ENCODE measurements at regions not wholly inside any gene's neighbourhood (a gene's known extent, or its start where the extent isn't known, plus 50 kb on each side); places are given as distances from the start of the nearest gene placed in this dataset.
"Not testable (repeated sequence)": the region's sequence is repeated elsewhere in the genome, so short reads cannot be mapped to it uniquely, and the experiment has no call there.

DNA sequence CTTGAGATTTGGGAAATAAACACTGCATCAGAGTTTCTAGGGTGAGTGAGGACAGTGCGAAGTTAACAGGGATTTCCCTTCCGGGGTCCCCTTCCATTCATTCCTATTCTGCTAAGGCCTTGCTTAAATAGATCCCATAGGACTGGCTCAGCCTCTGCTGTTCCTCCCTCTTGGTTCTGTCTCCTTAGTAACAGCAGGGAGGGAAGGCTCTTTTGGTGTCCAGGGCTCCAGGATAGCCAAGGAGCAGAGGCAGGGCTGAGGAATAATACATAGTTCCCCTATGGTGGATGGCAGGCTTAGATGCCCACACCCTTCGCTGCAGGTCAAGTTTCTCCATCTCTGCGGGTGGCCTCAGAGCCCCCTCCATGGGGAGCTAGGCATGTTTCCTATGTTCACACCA is 591.7 kb downstream of the ACTL7B start:
- DNase-seq (ENCODE audit: low read depth in 2 of 3, low spot score in 2 of 3): no peak

DNA sequence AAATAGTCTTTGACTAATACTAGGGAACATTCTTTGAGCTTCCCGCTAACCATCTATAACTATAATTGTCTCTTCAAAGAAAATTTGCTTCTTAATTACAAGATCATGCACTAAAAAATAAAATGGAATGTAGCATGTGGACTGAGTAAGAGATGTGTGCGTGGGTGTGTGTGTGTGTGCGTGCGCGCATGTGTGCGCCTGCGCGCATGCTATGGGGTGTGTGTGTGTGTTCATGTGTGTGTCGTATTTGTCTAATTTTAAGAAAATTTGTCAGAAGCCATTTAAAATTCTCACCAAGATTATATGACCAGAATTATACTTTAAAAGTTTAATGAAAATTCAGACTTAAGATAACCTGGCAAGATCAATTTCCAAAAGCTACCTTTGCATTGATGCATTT is 593.0 kb downstream of the ACTL7B start:
- DNase-seq (ENCODE audit: low read depth in 2 of 3, low spot score in 2 of 3): no peak

DNA sequence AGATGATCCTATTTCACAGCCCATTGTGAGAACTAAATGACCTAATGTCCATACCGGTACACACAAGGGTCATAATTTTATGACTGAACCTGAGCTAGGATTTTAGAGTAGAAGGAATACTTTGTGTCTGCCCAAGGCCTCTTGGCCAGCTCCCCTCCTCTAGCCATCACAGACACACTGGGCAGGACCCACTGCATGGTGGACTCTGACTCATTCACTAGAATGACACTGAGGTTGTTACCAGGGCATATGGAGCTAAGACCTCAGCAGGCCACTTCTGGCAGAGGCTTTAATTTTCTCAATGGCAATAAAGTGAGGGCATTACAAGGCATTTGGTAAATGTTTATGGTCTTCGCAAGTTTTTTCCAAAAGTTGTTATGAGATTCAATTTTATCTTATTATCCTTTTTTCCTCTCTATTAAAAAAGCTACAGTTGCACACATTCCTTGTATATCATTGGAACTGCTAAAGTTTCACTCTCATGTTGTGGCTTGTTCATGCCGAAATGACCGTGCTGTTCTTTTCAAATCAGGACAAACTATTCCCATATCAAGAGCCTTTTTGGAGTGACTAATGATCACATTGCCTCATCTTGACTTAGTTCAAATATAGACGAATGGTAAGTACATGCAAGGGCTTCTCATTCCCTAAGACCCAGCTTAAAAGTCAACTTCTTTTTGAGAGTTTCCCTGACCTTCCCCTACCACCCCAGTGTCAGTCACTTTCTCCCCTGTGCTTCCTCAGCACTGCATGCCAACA is 595.7 kb downstream of the ACTL7B start:
- DNase-seq (ENCODE audit: low read depth in 2 of 3, low spot score in 2 of 3): no peak

DNA sequence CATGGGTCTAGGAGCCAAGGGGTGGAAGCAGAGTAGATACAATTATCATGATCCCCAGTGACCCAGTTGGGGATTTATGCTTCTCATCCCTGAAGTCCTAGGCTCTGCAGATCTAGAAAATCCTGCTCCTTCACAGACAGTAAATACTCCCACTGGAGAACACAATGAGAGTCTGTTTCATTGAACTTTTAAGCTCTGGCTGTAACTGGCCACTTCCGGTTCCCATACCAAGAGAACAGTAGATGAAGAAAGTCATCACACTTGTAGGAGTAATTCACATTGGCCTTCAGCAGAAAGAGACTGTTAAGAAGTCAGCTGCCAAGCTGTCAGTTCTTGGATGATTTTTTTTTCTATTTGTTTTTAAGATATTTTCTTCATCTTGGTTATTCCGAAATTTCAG is 597.1 kb downstream of the ACTL7B start:
- no peak for DNase-seq (ENCODE audit: low read depth in 2 of 3, low spot score in 2 of 3)

DNA sequence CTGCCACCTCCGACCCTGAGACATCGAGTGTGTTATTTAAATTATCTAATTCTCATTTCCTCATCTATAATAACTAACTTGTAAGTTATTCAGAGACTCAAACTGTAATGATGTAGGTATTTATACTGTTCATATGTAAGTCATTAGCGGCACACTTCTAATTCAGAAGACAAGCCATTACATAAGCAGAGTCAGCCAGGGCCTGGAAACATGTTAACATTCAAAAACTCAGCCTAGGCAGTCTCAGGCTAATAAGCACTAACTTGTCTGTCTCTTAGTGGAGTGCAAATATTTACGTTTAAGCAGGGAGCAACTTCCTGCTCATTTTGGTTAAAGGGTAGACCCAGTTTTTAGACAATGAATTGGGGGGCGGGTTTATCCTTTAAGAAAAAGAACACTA is 598.4 kb downstream of the ACTL7B start:
- no peak for DNase-seq (ENCODE audit: low read depth in 2 of 3, low spot score in 2 of 3)

DNA sequence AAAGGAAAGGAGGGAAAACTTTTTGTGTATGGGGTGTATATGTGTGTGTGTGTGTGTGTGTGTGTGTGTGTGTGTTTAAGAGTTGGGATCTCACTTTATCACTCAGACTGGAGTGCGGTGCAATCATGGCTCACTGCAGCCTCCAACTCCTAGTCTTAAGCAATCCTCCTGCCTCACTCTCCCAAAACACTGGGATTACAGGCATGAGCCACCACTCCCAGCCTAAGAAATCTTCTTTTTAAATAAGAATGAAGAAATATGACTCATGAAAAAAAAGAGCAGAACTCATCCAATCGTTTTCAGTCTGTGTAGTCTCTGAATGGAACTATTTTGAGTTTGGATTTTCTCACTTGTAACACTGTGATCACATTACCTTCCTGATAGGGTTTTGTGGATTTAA is 601.5 kb downstream of the ACTL7B start:
- no peak for DNase-seq (ENCODE audit: low read depth in 2 of 3, low spot score in 2 of 3)

DNA sequence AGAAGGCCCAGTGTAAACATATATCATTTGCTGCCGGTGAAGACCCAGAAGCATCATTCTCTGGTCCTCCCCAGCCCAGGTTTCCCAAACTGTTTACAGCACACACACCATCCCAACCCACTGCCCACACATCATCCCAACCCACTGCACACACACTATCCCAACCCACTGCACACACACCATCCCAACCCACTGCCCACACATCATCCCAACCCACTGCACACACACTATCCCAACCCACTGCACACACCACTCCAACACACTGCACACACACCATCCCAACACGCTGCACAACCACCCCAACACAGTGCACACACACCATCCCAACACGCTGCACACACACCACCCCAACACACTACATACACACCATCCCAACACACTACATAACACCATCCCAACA is 608.4 kb downstream of the ACTL7B start:
- not testable (repeated sequence) for DNase-seq (ENCODE audit: low read depth in 2 of 3, low spot score in 2 of 3)

DNA sequence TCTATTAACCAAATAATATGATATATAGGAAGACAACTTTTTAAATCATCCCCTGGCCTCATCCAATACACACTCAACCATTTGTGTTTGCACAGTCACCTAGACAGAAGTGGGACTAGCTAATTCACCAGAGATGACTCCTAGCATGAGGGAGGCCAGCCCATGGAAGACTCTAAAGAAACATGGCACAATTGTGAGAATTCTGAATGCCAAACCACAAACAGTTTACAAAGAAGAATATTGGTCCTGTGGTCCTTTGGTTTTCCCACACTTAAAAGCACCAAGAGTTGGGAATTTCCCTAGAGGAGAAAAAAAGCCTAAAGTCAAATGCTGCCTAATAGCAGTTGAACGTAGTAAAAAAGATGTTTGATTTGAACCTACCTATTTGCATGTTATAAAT is 609.9 kb downstream of the ACTL7B start:
- no peak for DNase-seq (ENCODE audit: low read depth in 2 of 3, low spot score in 2 of 3)

GRCh38 chr9:108245331-108245730 is 610.5 kb downstream of the ACTL7B start:
- DNase-seq (ENCODE audit: low read depth in 2 of 3, low spot score in 2 of 3): no peak

GRCh38 chr9:108244686-108245085 is 611.1 kb downstream of the ACTL7B start:
- DNase-seq (ENCODE audit: low read depth in 2 of 3, low spot score in 2 of 3): no peak

DNA sequence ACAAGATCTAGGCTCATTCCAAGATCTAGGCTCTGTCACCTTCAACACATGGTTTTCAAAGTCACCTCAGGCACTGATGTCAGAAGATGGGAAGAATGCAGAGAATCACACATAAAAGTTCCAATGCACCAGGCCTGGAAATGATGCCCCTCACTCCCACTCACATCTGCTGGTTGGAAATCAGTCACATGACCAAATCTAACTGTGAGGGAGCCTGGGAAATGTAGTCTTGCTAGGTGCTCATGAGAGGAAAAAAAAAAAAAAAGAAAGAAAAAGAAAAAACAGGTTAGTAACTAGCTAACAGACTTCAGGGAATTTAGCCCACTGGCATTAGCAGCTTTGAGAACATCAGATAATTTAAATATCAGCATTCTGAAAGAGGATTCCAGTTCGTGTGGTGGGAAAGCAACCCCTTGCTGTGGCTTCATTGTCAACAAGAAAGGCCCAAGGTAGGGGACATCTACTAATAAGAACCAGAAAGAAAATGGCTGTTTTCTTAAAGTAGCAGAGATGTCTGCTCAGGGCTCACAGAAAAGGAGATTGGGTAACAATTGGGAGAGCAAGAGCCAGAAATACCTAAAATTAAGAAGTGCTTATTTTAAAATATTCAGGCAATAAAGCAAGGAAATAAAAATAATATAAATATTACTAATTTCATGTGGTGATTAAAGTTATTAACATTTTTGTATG is 614.3 kb downstream of the ACTL7B start:
- DNase-seq (ENCODE audit: low read depth in 2 of 3, low spot score in 2 of 3): no peak

GRCh38 chr9:108239696-108240321 is 616.0 kb downstream of the ACTL7B start:
- DNase-seq (ENCODE audit: low read depth in 2 of 3, low spot score in 2 of 3): no peak

- no peak for DNase-seq (ENCODE audit: low read depth in 2 of 3, low spot score in 2 of 3)
Observed at GRCh38 chr9:108235609-108236008, 620.2 kb downstream of the ACTL7B start.

- no peak for DNase-seq (ENCODE audit: low read depth in 2 of 3, low spot score in 2 of 3)
Observed at GRCh38 chr9:108234811-108235210, 621.0 kb downstream of the ACTL7B start.

GRCh38 chr9:108225149-108225800 is 630.5 kb downstream of the ACTL7B start:
- DNase-seq (ENCODE audit: low read depth in 2 of 3, low spot score in 2 of 3): no peak

GRCh38 chr9:108224716-108225115 is 631.1 kb downstream of the ACTL7B start:
- no peak for DNase-seq (ENCODE audit: low read depth in 2 of 3, low spot score in 2 of 3)

DNA sequence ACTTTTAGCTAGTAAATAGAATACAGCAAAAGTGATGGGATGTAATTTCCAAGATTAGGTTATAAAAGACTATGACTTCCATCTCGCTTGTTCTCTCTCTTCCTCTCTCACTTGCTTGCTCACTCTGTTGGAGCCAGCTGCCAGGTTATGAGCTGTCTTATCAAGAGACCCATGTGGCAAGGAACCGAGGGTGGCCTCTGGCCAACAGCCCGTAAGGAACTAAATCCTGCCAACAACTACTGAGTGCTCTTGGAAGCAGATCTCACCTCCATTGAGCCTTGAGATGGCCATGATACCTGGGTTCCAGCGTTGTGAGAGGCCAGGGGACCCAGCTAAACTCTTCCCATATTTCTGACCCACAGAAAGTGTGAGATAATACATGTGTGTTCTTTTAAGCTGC is 636.1 kb downstream of the ACTL7B start:
- DNase-seq (ENCODE audit: low read depth in 2 of 3, low spot score in 2 of 3): no peak

GRCh38 chr9:108217431-108218349 is 638.1 kb downstream of the ACTL7B start:
- DNase-seq (ENCODE audit: low read depth in 2 of 3, low spot score in 2 of 3): no peak

- DNase-seq (ENCODE audit: low read depth in 2 of 3, low spot score in 2 of 3): no peak
Observed at GRCh38 chr9:108213511-108213910, 642.3 kb downstream of the ACTL7B start.

DNA sequence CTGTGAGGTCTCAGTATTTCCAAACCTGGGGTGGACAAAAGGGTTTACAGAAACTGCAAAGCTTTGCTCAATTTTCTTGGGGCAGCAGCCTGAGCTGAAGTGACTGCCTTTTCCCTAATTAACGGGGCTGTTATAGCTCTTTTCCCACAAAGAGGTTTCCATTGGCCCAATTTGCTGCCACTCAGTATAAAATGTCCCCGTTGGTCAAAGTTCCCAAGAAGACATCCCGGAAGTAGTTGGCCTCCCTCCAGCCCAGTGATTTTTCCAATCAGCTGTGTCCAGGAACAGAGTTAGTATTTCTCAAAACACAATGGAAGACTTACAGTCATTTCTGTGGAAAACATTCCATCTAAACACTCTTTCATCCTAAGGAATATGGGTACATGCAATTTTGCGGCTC is 643.6 kb downstream of the ACTL7B start:
- no peak for DNase-seq (ENCODE audit: low read depth in 2 of 3, low spot score in 2 of 3)
